Testis (tissue), 2 donors: ENCODE measurements at regions not wholly inside any gene's neighbourhood (a gene's known extent, or its start where the extent isn't known, plus 50 kb on each side); places are given as distances from the start of the nearest gene placed in this dataset.

Experiments used
- CTCF ChIP-seq, 3 experiments: fragments of 450-650 bp in 2 of 3; fragments of 200-600 bp in 1 of 3; sonication (generic) in 1 of 3; IDR thresholded peaks; one replicate each; pipeline ENCODE4 v1.5.1; 2016 to 2019; ENCODE audit warnings: antibody characterized with exemption in 3 of 3, mild to moderate bottlenecking in 2 of 3, moderate library complexity in 1 of 3
- POLR2A ChIP-seq: fragments of 450-650 bp; IDR thresholded peaks from one replicate; pipeline ENCODE4 v1.6.1; 2017; ENCODE audit warnings: antibody characterized with exemption, mild to moderate bottlenecking, moderate library complexity

DNA sequence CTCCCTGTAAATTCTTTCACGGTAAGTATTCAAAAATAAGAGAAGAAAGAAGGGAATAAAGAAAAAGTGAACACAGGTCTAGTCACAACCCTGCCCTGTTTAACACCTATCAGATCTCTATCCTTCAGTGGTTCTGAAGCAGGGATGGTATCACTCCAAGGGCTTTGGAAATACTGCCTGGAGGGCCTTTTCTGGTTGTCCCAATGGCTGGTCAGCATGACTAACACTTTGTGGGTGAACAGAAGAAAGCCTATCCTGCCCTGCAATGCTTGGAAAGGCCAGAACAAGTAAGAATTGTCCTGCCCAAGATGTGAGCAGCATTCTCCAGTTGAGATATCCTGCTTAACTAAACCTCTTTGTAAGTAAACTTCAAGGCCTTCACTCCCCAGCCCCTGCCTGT, 124.9 kb downstream of the TMEM167A start:
- no peak for TF ChIP-seq CTCF (IDR thresholded peaks at IDR 0.05)
- no peak for TF ChIP-seq POLR2A
